GM23248 (cell line): ENCODE measurements at regions not wholly inside any gene's neighbourhood (a gene's known extent, or its start where the extent isn't known, plus 50 kb on each side); places are given as distances from the start of the nearest gene placed in this dataset.

Experiments used
- DNase-seq: peaks from one replicate; pipeline ENCODE4 v3.0.0-alpha.2; 2015
- H2AFZ ChIP-seq: fragments of 200-600 bp; sonication (generic); 2 replicates; pipeline ENCODE4 v1.6.1; 2016; ENCODE audit warnings: antibody characterized with exemption
- H3F3A ChIP-seq: fragments of 200-600 bp; sonication (generic); 2 replicates; pipeline ENCODE4 v1.6.1; 2016; ENCODE audit warnings: mild to moderate bottlenecking, antibody characterized with exemption, mixed run types; ENCODE audit not compliant: insufficient read depth
- H3K27ac ChIP-seq: fragments of 200-600 bp; sonication (generic); 2 replicates; pipeline ENCODE4 v1.5.1; 2016; ENCODE audit warnings: mild to moderate bottlenecking
- H3K27me3 ChIP-seq: fragments of 200-600 bp; sonication (generic); replicated peaks from 2 replicates; pipeline ENCODE4 v1.6.1; 2016; ENCODE audit warnings: mild to moderate bottlenecking; ENCODE audit not compliant: insufficient read depth
- H3K36me3 ChIP-seq: fragments of 200-600 bp; sonication (generic); 2 replicates; pipeline ENCODE4 v1.6.1; 2016; ENCODE audit warnings: low read depth, mild to moderate bottlenecking
- H3K4me1 ChIP-seq: fragments of 200-600 bp; sonication (generic); 2 replicates; pipeline ENCODE4 v1.6.1; 2016; ENCODE audit warnings: mild to moderate bottlenecking; ENCODE audit not compliant: insufficient read depth
- H3K4me2 ChIP-seq: fragments of 200-600 bp; sonication (generic); one replicate; pipeline ENCODE4 v1.6.1; 2016; ENCODE audit warnings: mild to moderate bottlenecking; ENCODE audit not compliant: unreplicated experiment
- H3K4me3 ChIP-seq: fragments of 200-600 bp; sonication (generic); 2 replicates; pipeline ENCODE4 v1.5.1; 2016; ENCODE audit warnings: mild to moderate bottlenecking
- H3K79me2 ChIP-seq: fragments of 200-600 bp; sonication (generic); 2 replicates; pipeline ENCODE4 v1.6.1; 2016; ENCODE audit warnings: mild to moderate bottlenecking; ENCODE audit not compliant: insufficient read depth
- H3K9ac ChIP-seq: fragments of 200-600 bp; sonication (generic); 2 replicates; pipeline ENCODE4 v1.6.1; 2016; ENCODE audit warnings: mild to moderate bottlenecking
- H3K9me2 ChIP-seq: fragments of 200-600 bp; sonication (generic); 2 replicates; pipeline ENCODE4 v1.6.1; 2016; ENCODE audit warnings: mixed run types, mild to moderate bottlenecking, moderate library complexity; ENCODE audit not compliant: insufficient read depth
- H3K9me3 ChIP-seq: fragments of 200-600 bp; sonication (generic); one replicate; pipeline ENCODE4 v1.6.1; 2017; ENCODE audit warnings: low read depth
- H4K20me1 ChIP-seq: fragments of 200-600 bp; sonication (generic); 2 replicates; pipeline ENCODE4 v1.6.0; 2016; ENCODE audit not compliant: insufficient read depth
- EZH2 ChIP-seq: fragments of 200-600 bp; sonication (generic); IDR thresholded peaks from 2 replicates; pipeline ENCODE4 v1.6.1; 2018; ENCODE audit warnings: antibody characterized with exemption, mild to moderate bottlenecking; ENCODE audit not compliant: insufficient read depth, poor library complexity, severe bottlenecking
- EZH2phosphoT487 ChIP-seq: fragments of 200-600 bp; sonication (generic); IDR thresholded peaks from 2 replicates; pipeline ENCODE4 v1.6.1; 2018; ENCODE audit warnings: antibody characterized with exemption, moderate library complexity, mild to moderate bottlenecking, low read depth; ENCODE audit not compliant: insufficient read depth
- WGBS, 2 experiments: methylation state at CpG; one replicate each; pipeline ENCODE4 v1.1.6; 2015 to 2017; ENCODE audit warnings: low lambda C conversion rate in 2 of 2, low coverage in 1 of 2; ENCODE audit errors: missing lambda C conversion rate in 2 of 2; 5-methylcytosine and 5-hydroxymethylcytosine counted together
- in situ Hi-C: fragments of 300-500 bp; cut with MboI; formaldehyde crosslinking; loops from 2 replicates; pipeline ENCODE4 v1.15.0; 2020

- Histone ChIP-seq H3K27me3 (no peaks in the 10 kb centered on the region), H3K9me2 (no peaks in the 10 kb centered on the region), H3K9ac (no peak overlapping the region), H3K4me2 (no peak overlapping the region), H3K27ac (no peak overlapping the region), H3K79me2 (no peaks in the 10 kb centered on the region), H4K20me1 (no peaks in the 10 kb centered on the region), H2AFZ (no peak overlapping the region), H3K36me3 (no peaks in the 10 kb centered on the region), H3K4me3 (no peak overlapping the region), H3K4me1 (peaks cover 5% of the 10 kb centered on the region; the same call in 1 of the 2 replicates), H3K9me3 (no peaks in the 10 kb centered on the region), H3F3A (no peaks in the 10 kb centered on the region)
- WGBS, 2 experiments: 94 to 95% methylated on average over 2 of the region's 2 CpGs
- in situ Hi-C loops: no loop called here
- DNase-seq: no peak
- no peak for TF ChIP-seq EZH2phosphoT487
- no peak for TF ChIP-seq EZH2
Measured at GRCh38 chr3:16666206-16666605, 61.0 kb upstream of the DAZL start.

GRCh38 chr3:16667633-16668032 lies 62.4 kb upstream of the DAZL start:
- Histone ChIP-seq H4K20me1 (no peaks in the 10 kb centered on the region), H3K27me3 (no peaks in the 10 kb centered on the region), H3K9ac (no peak overlapping the region), H3K27ac (no peak overlapping the region), H3F3A (no peaks in the 10 kb centered on the region), H3K4me1 (peaks cover 5% of the 10 kb centered on the region; the same call in 1 of the 2 replicates), H3K9me2 (no peaks in the 10 kb centered on the region), H3K4me3 (no peak overlapping the region), H3K79me2 (no peaks in the 10 kb centered on the region), H3K9me3 (no peaks in the 10 kb centered on the region), H3K36me3 (no peaks in the 10 kb centered on the region), H2AFZ (no peak overlapping the region), H3K4me2 (no peak overlapping the region)
- no peak for TF ChIP-seq EZH2phosphoT487
- no peak for TF ChIP-seq EZH2
- DNase-seq: no peak
- WGBS, 2 experiments: 73 to 80% methylated on average over 4 of the region's 4 CpGs
- in situ Hi-C loops: no loop called here

- Histone ChIP-seq H3K27me3 (no peaks in the 10 kb centered on the region), H3K4me3 (no peak overlapping the region), H3K4me1 (peaks cover 5% of the 10 kb centered on the region; the same call in 1 of the 2 replicates), H3K9me3 (no peaks in the 10 kb centered on the region), H3K27ac (no peak overlapping the region), H3K4me2 (no peak overlapping the region), H3K9me2 (no peaks in the 10 kb centered on the region), H3F3A (no peaks in the 10 kb centered on the region), H2AFZ (no peak overlapping the region), H3K36me3 (no peaks in the 10 kb centered on the region), H3K9ac (no peak overlapping the region), H4K20me1 (no peaks in the 10 kb centered on the region), H3K79me2 (no peaks in the 10 kb centered on the region)
- 54 to 58% methylated on average over 5 of the region's 5 CpGs for WGBS, 2 experiments
- TF ChIP-seq EZH2: no peak
- TF ChIP-seq EZH2phosphoT487: no peak
- in situ Hi-C loops: no loop called here
- no peak for DNase-seq
Measured at GRCh38 chr3:16668776-16669545, 63.7 kb upstream of the DAZL start.

- Histone ChIP-seq H3K9me3 (no peaks in the 10 kb centered on the region), H3K4me3 (no peak overlapping the region), H3K9me2 (no peaks in the 10 kb centered on the region), H2AFZ (no peak overlapping the region), H3K4me2 (no peak overlapping the region), H3F3A (no peaks in the 10 kb centered on the region), H3K9ac (no peak overlapping the region), H3K4me1 (peaks cover 3% of the 10 kb centered on the region; the same call in 1 of the 2 replicates), H3K27ac (no peak overlapping the region), H3K27me3 (no peaks in the 10 kb centered on the region), H3K79me2 (no peaks in the 10 kb centered on the region), H3K36me3 (no peaks in the 10 kb centered on the region), H4K20me1 (no peaks in the 10 kb centered on the region)
- in situ Hi-C loops: no loop called here
- no peak for DNase-seq
- TF ChIP-seq EZH2phosphoT487 (no peak), EZH2 (no peak)
Measured at GRCh38 chr3:16670191-16670590, 65.0 kb upstream of the DAZL start.
